IMR-90 (cell line): ENCODE measurements at regions not wholly inside any gene's neighbourhood (a gene's known extent, or its start where the extent isn't known, plus 50 kb on each side); places are given as distances from the start of the nearest gene placed in this dataset.

ENCODE experiments used
- ATAC-seq: fragments of 200-7000 bp; cut with Tn5 transposase; 2 replicates; pipeline ENCODE4 v1.9.1; 2020; ENCODE audit warnings: low read depth, mild to moderate bottlenecking, moderate library complexity
- BruUV-seq: library from RNA; stranded (reverse); fragments of 400-500 nt; replicated peaks from 2 replicates; lab custom pipeline; 2021; lab: Mats Ljungman, UMichigan
- CTCF ChIA-PET: fragments of 300-600 bp; formaldehyde crosslinking; extraction: SDS; loops from one replicate; lab custom pipeline; 2021; ENCODE audit warnings: antibody characterized with exemption; lab: Yijun Ruan, JAX
- POLR2A ChIA-PET: fragments of 300-600 bp; sonication (Branson Sonifier 250); formaldehyde crosslinking; loops from one replicate; lab custom pipeline; 2022; ENCODE audit warnings: antibody characterized with exemption; ENCODE audit not compliant: unreplicated experiment; lab: Charles Lee
- DNase-seq: peaks from one replicate; pipeline ENCODE4 v3.0.0; 2013
- H2AFZ ChIP-seq: replicated peaks from 2 replicates; pipeline ENCODE3; 2013; ENCODE audit warnings: low read length, mild to moderate bottlenecking; ENCODE audit not compliant: poor library complexity
- H2AK5ac ChIP-seq: 2 replicates; pipeline ENCODE4 v1.6.1; 2013; ENCODE audit warnings: low read depth, low read length, inconsistent platforms
- H2AK9ac ChIP-seq: replicated peaks from 2 replicates; pipeline ENCODE3; 2013; ENCODE audit warnings: mild to moderate bottlenecking, low read depth, low read length, moderate library complexity; ENCODE audit not compliant: poor library complexity
- H2BK120ac ChIP-seq: 2 replicates; pipeline ENCODE4 v1.6.1; 2013; ENCODE audit warnings: low read depth, low read length, inconsistent platforms
- H2BK15ac ChIP-seq: 3 replicates; pipeline ENCODE4 v1.6.1; 2013; ENCODE audit warnings: low read depth, low read length, inconsistent platforms
- H2BK20ac ChIP-seq: 2 replicates; pipeline ENCODE4 v1.6.1; 2013; ENCODE audit warnings: low read depth, mild to moderate bottlenecking, inconsistent platforms, low read length, moderate library complexity
- H2BK5ac ChIP-seq: 2 replicates; pipeline ENCODE4 v1.6.1; 2013; ENCODE audit warnings: mild to moderate bottlenecking, low read depth, low read length, inconsistent platforms; ENCODE audit not compliant: poor library complexity, severe bottlenecking
- H3K14ac ChIP-seq: replicated peaks from 2 replicates; pipeline ENCODE4 v1.6.1; 2013; ENCODE audit warnings: low read depth, low read length, inconsistent platforms
- H3K18ac ChIP-seq: 2 replicates; pipeline ENCODE4 v1.6.1; 2013; ENCODE audit warnings: low read depth, low read length, control low read depth
- H3K23ac ChIP-seq: 2 replicates; pipeline ENCODE4 v1.6.1; 2013; ENCODE audit warnings: low read depth, low read length, inconsistent platforms
- H3K27ac ChIP-seq: 2 replicates; pipeline ENCODE4 v1.5.1; 2013; ENCODE audit warnings: mild to moderate bottlenecking, control low read depth, low read length; ENCODE audit not compliant: insufficient read depth
- H3K27me3 ChIP-seq: 2 replicates; pipeline ENCODE4 v1.6.1; 2013; ENCODE audit warnings: low read length; ENCODE audit not compliant: control insufficient read depth, insufficient read depth
- H3K36me3 ChIP-seq: 2 replicates; pipeline ENCODE4 v1.6.1; 2013; ENCODE audit warnings: low read length, mixed read lengths; ENCODE audit not compliant: control insufficient read depth, insufficient read depth
- H3K4ac ChIP-seq: 2 replicates; pipeline ENCODE4 v1.6.1; 2013; ENCODE audit warnings: low read depth, low read length, inconsistent platforms
- H3K4me1 ChIP-seq: 2 replicates; pipeline ENCODE4 v1.6.1; 2013; ENCODE audit warnings: low read length, mixed read lengths; ENCODE audit not compliant: control insufficient read depth, insufficient read depth
- H3K4me2 ChIP-seq: 2 replicates; pipeline ENCODE4 v1.6.1; 2013; ENCODE audit warnings: low read depth, mild to moderate bottlenecking, control low read depth, low read length, moderate library complexity
- H3K4me3 ChIP-seq: 2 replicates; pipeline ENCODE4 v1.5.1; 2013; ENCODE audit warnings: low read depth, mild to moderate bottlenecking, control low read depth, low read length, moderate library complexity; ENCODE audit not compliant: insufficient read depth
- H3K56ac ChIP-seq: 2 replicates; pipeline ENCODE4 v1.6.1; 2013; ENCODE audit warnings: low read length, inconsistent platforms; ENCODE audit not compliant: insufficient read depth; ENCODE audit errors: extremely low read depth
- H3K79me1 ChIP-seq, 2 experiments: 2 replicates each; pipeline ENCODE4 v1.6.1; 2013; ENCODE audit warnings: low read length in 2 of 2, inconsistent platforms in 1 of 2, low read depth in 1 of 2
- H3K9ac ChIP-seq: 2 replicates; pipeline ENCODE4 v1.6.1; 2013; ENCODE audit warnings: low read depth, low read length, control low read depth
- H3K9me1 ChIP-seq: 2 replicates; pipeline ENCODE4 v1.6.1; 2013; ENCODE audit warnings: low read length, inconsistent platforms; ENCODE audit not compliant: insufficient read depth
- H3K9me3 ChIP-seq: 2 replicates; pipeline ENCODE4 v1.6.1; 2013; ENCODE audit warnings: low read length; ENCODE audit not compliant: control insufficient read depth, insufficient read depth
- H4K20me1 ChIP-seq: 2 replicates; pipeline ENCODE4 v1.6.1; 2013; ENCODE audit warnings: low read length, inconsistent platforms; ENCODE audit not compliant: insufficient read depth
- H4K5ac ChIP-seq: 2 replicates; pipeline ENCODE4 v1.6.1; 2013; ENCODE audit warnings: mild to moderate bottlenecking, low read depth, low read length, control low read depth
- H4K8ac ChIP-seq, 2 experiments: 2 replicates each; pipeline ENCODE4 v1.6.1; 2013; ENCODE audit warnings: low read depth in 2 of 2, low read length in 2 of 2, control low read depth in 1 of 2, inconsistent platforms in 1 of 2
- H4K91ac ChIP-seq: 2 replicates; pipeline ENCODE4 v1.6.1; 2013; ENCODE audit warnings: low read depth, low read length, inconsistent platforms; ENCODE audit not compliant: insufficient read depth
- NFE2L2 ChIP-seq: fragments of 150-350 bp; IDR thresholded peaks from 2 replicates; pipeline ENCODE4 v1.6.1; 2016; ENCODE audit warnings: low read depth, mild to moderate bottlenecking, low read length
- RCOR1 ChIP-seq: IDR thresholded peaks from 2 replicates; pipeline ENCODE4 v1.6.1; 2012; ENCODE audit warnings: mild to moderate bottlenecking, low read length, improper control_type of control experiment; ENCODE audit not compliant: insufficient replicate concordance
- WGBS, 2 experiments: methylation state at CpG; one replicate each; pipeline versions ENCODE4 v1.1.5 to v1.1.7; 2013; ENCODE audit warnings: missing lambda C conversion rate in 2 of 2; ENCODE audit not compliant: insufficient read length in 1 of 2; ENCODE audit errors: extremely low coverage in 2 of 2; 5-methylcytosine and 5-hydroxymethylcytosine counted together
- dilution Hi-C: fragments of 300-500 bp; cut with HindIII; formaldehyde crosslinking; loops from one replicate; pipeline ENCODE4 v1.14.3; 2018; ENCODE audit warnings: low sequenced_read_pairs; ENCODE audit not compliant: unreplicated experiment
- in situ Hi-C: fragments of 300-500 bp; cut with MboI; formaldehyde crosslinking; loops from 3 replicates; pipeline ENCODE4 v1.14.3; 2019; ENCODE audit warnings: low sequenced_read_pairs, inconsistent platforms, mixed read lengths
- intact Hi-C: fragments of 100-400 bp; cut with micrococcal nuclease; formaldehyde crosslinking; loops from 2 replicates; pipeline ENCODE4 v1.10.0; 2022
- TF ChIP-seq, protein P1 (sequence below): fragments of 150-350 bp; IDR thresholded peaks from 2 replicates; pipeline ENCODE4 v1.6.1; 2017; ENCODE audit warnings: mild to moderate bottlenecking, antibody characterized with exemption, low read length, low read depth

DNA sequence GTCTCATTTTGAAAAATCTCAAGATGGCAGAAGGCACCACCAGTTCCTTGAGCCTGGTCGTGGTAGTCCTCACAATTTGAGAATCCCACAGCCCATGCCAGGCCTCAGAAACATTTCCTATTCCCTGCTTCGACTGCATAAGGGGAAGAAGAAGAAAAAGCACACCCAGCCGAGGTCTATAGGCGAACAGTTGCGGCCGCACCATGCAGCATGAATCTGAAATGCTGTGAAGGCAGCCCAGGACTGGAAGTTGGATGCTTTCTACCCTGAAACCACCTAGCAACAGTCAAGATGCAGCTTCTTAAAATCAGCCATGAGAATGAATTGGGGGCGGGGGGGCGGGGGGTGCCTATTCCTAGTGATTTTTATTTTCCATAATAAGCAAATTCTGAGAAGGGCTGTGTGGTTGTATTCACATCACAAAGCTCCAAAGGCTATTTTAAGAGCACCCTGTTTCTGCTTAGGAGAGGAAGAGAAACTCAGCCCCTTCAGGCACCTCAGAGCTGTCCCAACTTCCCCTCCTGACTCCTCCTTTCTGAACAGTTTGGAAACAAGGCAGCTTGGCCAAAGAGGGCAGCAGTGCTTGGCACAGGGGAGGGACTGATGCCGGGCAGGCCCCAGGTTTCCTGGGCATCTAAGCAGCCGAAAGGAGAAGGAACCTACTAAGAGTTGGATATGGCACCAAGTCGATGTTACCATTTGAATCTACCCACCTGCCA is 172.5 kb upstream of the FOXN3 start:
- Histone ChIP-seq H2BK120ac (no peak overlapping the region), H3K36me3 (0 out of 2 replicates have a peak, but pooled peaks cover 2% of the 10 kb centered on the region), H3K9me1 (no peaks in the 10 kb centered on the region), H2AK5ac (no peak overlapping the region), H3K79me1 (peaks cover 42 to 44% of the 10 kb centered on the region in 2 experiments), H3K4ac (no peak overlapping the region), H2AFZ (no peak overlapping the region), H4K5ac (no peak overlapping the region), H2BK15ac (no peak overlapping the region), H3K4me2 (no peak overlapping the region), H4K8ac (no peak overlapping the region), H3K56ac (no peak overlapping the region), H4K91ac (no peak overlapping the region), H3K4me1 (no peaks in the 10 kb centered on the region), H3K4me3 (no peak overlapping the region), H2BK5ac (no peak overlapping the region), H3K9ac (no peak overlapping the region), H3K9me3 (no peaks in the 10 kb centered on the region), H4K20me1 (no peaks in the 10 kb centered on the region), H3K27ac (no peak overlapping the region), H3K14ac (no peak overlapping the region), H3K23ac (no peak overlapping the region), H2BK20ac (no peak overlapping the region), H3K27me3 (no peaks in the 10 kb centered on the region), H2AK9ac (no peak overlapping the region), H3K18ac (no peak overlapping the region)
- DNase-seq (no peak), ATAC-seq (no peak)
- in situ Hi-C loops (no loop called here), dilution Hi-C loops (no loop called here), intact Hi-C loops (no loop called here)
- CTCF ChIA-PET: no interaction called here
- WGBS, 2 experiments: no CpG with 5 or more reads among the region's 11 CpGs
- POLR2A ChIA-PET: no interaction called here
- BruUV-seq: no TSS peak
- no peak for TF ChIP-seq NFE2L2
- TF ChIP-seq, protein P1, sequence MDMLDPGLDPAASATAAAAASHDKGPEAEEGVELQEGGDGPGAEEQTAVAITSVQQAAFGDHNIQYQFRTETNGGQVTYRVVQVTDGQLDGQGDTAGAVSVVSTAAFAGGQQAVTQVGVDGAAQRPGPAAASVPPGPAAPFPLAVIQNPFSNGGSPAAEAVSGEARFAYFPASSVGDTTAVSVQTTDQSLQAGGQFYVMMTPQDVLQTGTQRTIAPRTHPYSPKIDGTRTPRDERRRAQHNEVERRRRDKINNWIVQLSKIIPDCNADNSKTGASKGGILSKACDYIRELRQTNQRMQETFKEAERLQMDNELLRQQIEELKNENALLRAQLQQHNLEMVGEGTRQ: no peak
- TF ChIP-seq RCOR1: no peak
